KMS-11 (cell line): ENCODE measurements at regions not wholly inside any gene's neighbourhood (a gene's known extent, or its start where the extent isn't known, plus 50 kb on each side); places are given as distances from the start of the nearest gene placed in this dataset.

Experiments
- H2AFZ ChIP-seq: fragments of 200-600 bp; sonication (generic); 2 replicates; pipeline ENCODE4 v1.6.1; 2016; ENCODE audit warnings: antibody characterized with exemption, mixed run types, low read depth
- H3K27ac ChIP-seq: fragments of 200-600 bp; sonication (generic); 2 replicates; pipeline ENCODE4 v1.6.1; 2016; ENCODE audit warnings: mild to moderate bottlenecking, mixed run types
- H3K27me3 ChIP-seq: fragments of 200-600 bp; sonication (generic); 2 replicates; pipeline ENCODE4 v1.6.1; 2017; ENCODE audit warnings: mild to moderate bottlenecking, low read depth, mixed run types, moderate library complexity; ENCODE audit not compliant: insufficient read depth
- H3K36me3 ChIP-seq: fragments of 200-600 bp; sonication (generic); 2 replicates; pipeline ENCODE4 v1.6.1; 2017; ENCODE audit warnings: mild to moderate bottlenecking, mixed run types; ENCODE audit not compliant: insufficient read depth
- H3K4me1 ChIP-seq: fragments of 200-600 bp; sonication (generic); 2 replicates; pipeline ENCODE4 v1.6.1; 2016; ENCODE audit warnings: mild to moderate bottlenecking, low read depth, mixed run types; ENCODE audit not compliant: poor library complexity, severe bottlenecking
- H3K4me2 ChIP-seq: fragments of 200-600 bp; sonication (generic); 2 replicates; pipeline ENCODE4 v1.7.0; 2016; ENCODE audit warnings: mild to moderate bottlenecking, mixed run types
- H3K4me3 ChIP-seq: fragments of 200-600 bp; sonication (generic); IDR thresholded peaks from 2 replicates; pipeline ENCODE4 v1.6.1; 2017; ENCODE audit warnings: low read depth, low read length, mixed read lengths; ENCODE audit not compliant: insufficient read depth
- H3K79me2 ChIP-seq: fragments of 200-600 bp; sonication (generic); 2 replicates; pipeline ENCODE4 v1.6.1; 2016; ENCODE audit warnings: low read depth, mixed run types; ENCODE audit not compliant: insufficient read depth
- H3K9ac ChIP-seq: fragments of 200-600 bp; sonication (generic); 2 replicates; pipeline ENCODE4 v1.6.1; 2016; ENCODE audit warnings: mild to moderate bottlenecking, mixed run types
- H4K20me1 ChIP-seq: fragments of 200-600 bp; sonication (generic); 2 replicates; pipeline ENCODE4 v1.6.1; 2016; ENCODE audit warnings: mild to moderate bottlenecking, mixed run types; ENCODE audit not compliant: insufficient read depth
- CTCF ChIP-seq: fragments of 200-600 bp; sonication (generic); conservative IDR thresholded peaks from 2 replicates; pipeline ENCODE4 v1.6.1; 2017; ENCODE audit warnings: low read depth, mild to moderate bottlenecking, antibody characterized with exemption, low read length, moderate library complexity, mixed read lengths

GRCh38 chr3:193805448-193805847, 212.4 kb downstream of the OPA1 start:
- TF ChIP-seq CTCF, result no peak
- H3K9ac ChIP-seq, result no peak overlapping the region
- no peaks in the 10 kb centered on the region for H3K27me3 ChIP-seq
- no peak overlapping the region for H3K4me2 ChIP-seq
- no peak overlapping the region for H3K27ac ChIP-seq
- H3K4me1 ChIP-seq, result no peaks in the 10 kb centered on the region
- H4K20me1 ChIP-seq, result no peaks in the 10 kb centered on the region
- H3K79me2 ChIP-seq, result no peaks in the 10 kb centered on the region
- H2AFZ ChIP-seq, result no peak overlapping the region
- H3K4me3 ChIP-seq, result no peak overlapping the region
- H3K36me3 ChIP-seq, result no peaks in the 10 kb centered on the region

- Histone ChIP-seq H3K9ac (no peak overlapping the region), H3K4me3 (no peak overlapping the region)
- no peak for TF ChIP-seq CTCF
These were observed 215.3 kb downstream of the OPA1 start for GRCh38 chr3:193808317-193808716.

GRCh38 chr3:193809106-193809505, 216.1 kb downstream of the OPA1 start:
- Histone ChIP-seq H3K27ac (no peak overlapping the region), H3K4me2 (no peak overlapping the region), H3K36me3 (no peaks in the 10 kb centered on the region), H3K9ac (no peak overlapping the region), H4K20me1 (no peaks in the 10 kb centered on the region), H3K4me3 (no peak overlapping the region), H3K4me1 (no peaks in the 10 kb centered on the region), H3K27me3 (no peaks in the 10 kb centered on the region), H2AFZ (no peak overlapping the region), H3K79me2 (no peaks in the 10 kb centered on the region)
- TF ChIP-seq CTCF, result no peak

More at GRCh38 chr3:193808317-193808716, 215.3 kb downstream of the OPA1 start:
- no peaks in the 10 kb centered on the region for H3K36me3 ChIP-seq
- no peak overlapping the region for H2AFZ ChIP-seq
- H3K79me2 ChIP-seq, result no peaks in the 10 kb centered on the region
- no peak overlapping the region for H3K27ac ChIP-seq
- no peaks in the 10 kb centered on the region for H4K20me1 ChIP-seq
- no peak overlapping the region for H3K4me2 ChIP-seq
- no peaks in the 10 kb centered on the region for H3K4me1 ChIP-seq
- H3K27me3 ChIP-seq, result no peaks in the 10 kb centered on the region

- no peaks in the 10 kb centered on the region for H3K79me2 ChIP-seq
- no peak overlapping the region for H3K9ac ChIP-seq
- H2AFZ ChIP-seq, result no peak overlapping the region
- no peak overlapping the region for H3K4me3 ChIP-seq
- H3K4me2 ChIP-seq, result no peak overlapping the region
- TF ChIP-seq CTCF, result no peak
- H3K36me3 ChIP-seq, result no peaks in the 10 kb centered on the region
- H3K27ac ChIP-seq, result no peak overlapping the region
- H3K27me3 ChIP-seq, result no peaks in the 10 kb centered on the region
- H4K20me1 ChIP-seq, result no peaks in the 10 kb centered on the region
- no peaks in the 10 kb centered on the region for H3K4me1 ChIP-seq
These were observed 219.2 kb downstream of the OPA1 start for GRCh38 chr3:193812078-193812725.
